SK-N-MC (cell line): ENCODE measurements at regions not wholly inside any gene's neighbourhood (a gene's known extent, or its start where the extent isn't known, plus 50 kb on each side); places are given as distances from the start of the nearest gene placed in this dataset.

Experiments used
- EZH2 ChIP-seq: fragments of 200-600 bp; sonication (generic); IDR thresholded peaks from one replicate; pipeline ENCODE4 v1.6.1; 2017; ENCODE audit warnings: antibody characterized with exemption
- FOXP2 ChIP-seq: optimal IDR thresholded peaks from 2 replicates; pipeline ENCODE3; 2011; ENCODE audit warnings: mild to moderate bottlenecking, moderate library complexity; ENCODE audit not compliant: insufficient read depth; ENCODE audit errors: extremely low read length, control extremely low read depth
- POLR2AphosphoS5 ChIP-seq: IDR thresholded peaks from 2 replicates; pipeline ENCODE4 v1.6.1; 2012; ENCODE audit warnings: mild to moderate bottlenecking, low read depth, low read length, borderline replicate concordance

GRCh38 chr6:126897758-126898157, 220.7 kb upstream of the RSPO3 start:
- TF ChIP-seq POLR2AphosphoS5 (no peak), EZH2 (no peak), FOXP2 (no peak)
